Bronchial epithelial cell (primary cell): ENCODE measurements at regions not wholly inside any gene's neighbourhood (a gene's known extent, or its start where the extent isn't known, plus 50 kb on each side); places are given as distances from the start of the nearest gene placed in this dataset.
A peak's percentile ranks its signal among the peaks of the same experiment; 100 is the strongest.

Experiments used
- DNase-seq: peaks from one replicate; pipeline ENCODE4 v3.0.0-alpha.2; 2010; ENCODE audit warnings: low read depth
- FAIRE-seq: peaks from 2 replicates; lab custom pipeline; 2011; peaks lifted over from hg19 to GRCh38; lab: Jason Lieb, UNC
- H3K27me3 ChIP-seq: 2 replicates; pipeline ENCODE4 v1.5.1; 2011; ENCODE audit warnings: low read length; ENCODE audit not compliant: control insufficient read depth, insufficient read depth
- H3K36me3 ChIP-seq: 2 replicates; pipeline ENCODE4 v1.5.1; 2011; ENCODE audit warnings: low read length; ENCODE audit not compliant: control insufficient read depth, insufficient read depth
- H3K4me3 ChIP-seq: 2 replicates; pipeline ENCODE4 v1.5.1; 2011; ENCODE audit warnings: mild to moderate bottlenecking, low read depth, low read length, control low read depth
- CTCF ChIP-seq: IDR thresholded peaks from 2 replicates; pipeline ENCODE4 v1.5.1; 2011; ENCODE audit warnings: mild to moderate bottlenecking, moderate library complexity, low read length, control low read depth, inconsistent platforms; ENCODE audit not compliant: insufficient read depth, severe bottlenecking

- H3K4me3 ChIP-seq: no peak overlapping the region
- H3K27me3 ChIP-seq: no peaks in the 10 kb centered on the region
- DNase-seq (no peak), FAIRE-seq (no peak)
- TF ChIP-seq CTCF: no peak
- H3K36me3 ChIP-seq: no peaks in the 10 kb centered on the region
Measured at GRCh38 chr11:116615211-116615865, 157.4 kb downstream of the BUD13 start.

DNA sequence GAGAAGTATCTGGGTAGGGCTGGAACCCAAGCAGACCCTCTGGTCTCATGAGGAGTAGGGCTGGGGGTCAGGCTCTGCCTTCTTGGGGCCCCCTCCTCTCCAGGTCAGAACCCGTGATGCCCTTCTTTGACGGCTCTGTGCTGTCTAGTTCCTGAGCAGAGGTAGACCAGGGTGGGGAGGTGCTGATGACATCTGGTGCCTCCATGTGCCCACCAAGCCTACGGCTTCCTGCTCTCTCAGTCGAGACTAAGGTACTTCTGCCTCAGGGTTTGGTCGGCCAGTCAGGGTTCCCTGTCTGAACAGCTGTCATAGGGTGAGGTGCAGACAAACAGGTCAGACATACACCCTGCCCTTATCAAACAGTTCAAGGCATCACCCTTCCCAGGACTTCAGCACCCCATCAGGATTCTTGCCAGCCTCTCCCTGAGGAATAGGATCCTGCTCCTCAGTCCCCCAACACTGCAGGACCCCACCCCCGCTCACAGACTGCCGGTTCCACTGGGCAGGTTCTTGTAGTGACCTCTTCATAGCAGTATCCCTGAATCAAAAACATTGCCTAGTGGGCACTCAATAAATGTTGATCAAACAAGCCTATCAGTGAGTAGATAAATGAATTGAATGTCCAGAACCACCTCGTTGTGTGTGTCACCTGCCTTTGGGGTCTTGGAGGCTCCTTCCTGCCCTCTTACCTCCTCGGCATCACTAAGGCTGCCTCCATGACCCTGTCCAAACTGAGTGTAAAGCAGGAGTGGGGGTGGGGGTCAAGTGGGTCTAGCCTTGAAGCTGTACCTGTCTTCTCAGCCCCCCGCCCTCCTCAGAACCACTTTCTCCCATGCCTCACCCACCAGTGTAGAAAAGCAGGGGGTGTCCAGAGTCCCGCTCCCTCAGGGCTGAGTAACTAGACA is 158.2 kb downstream of the BUD13 start:
- H3K4me3 ChIP-seq: no peak overlapping the region
- FAIRE-seq: peak; percentile 90
- no peak for DNase-seq
- H3K27me3 ChIP-seq: no peaks in the 10 kb centered on the region
- TF ChIP-seq CTCF: no peak
- no peaks in the 10 kb centered on the region for H3K36me3 ChIP-seq

GRCh38 chr11:116613206-116613875 is 159.4 kb downstream of the BUD13 start:
- Histone ChIP-seq H3K4me3 (no peak overlapping the region), H3K27me3 (no peaks in the 10 kb centered on the region), H3K36me3 (no peaks in the 10 kb centered on the region)
- FAIRE-seq (no peak), DNase-seq (no peak)
- TF ChIP-seq CTCF: no peak

DNA sequence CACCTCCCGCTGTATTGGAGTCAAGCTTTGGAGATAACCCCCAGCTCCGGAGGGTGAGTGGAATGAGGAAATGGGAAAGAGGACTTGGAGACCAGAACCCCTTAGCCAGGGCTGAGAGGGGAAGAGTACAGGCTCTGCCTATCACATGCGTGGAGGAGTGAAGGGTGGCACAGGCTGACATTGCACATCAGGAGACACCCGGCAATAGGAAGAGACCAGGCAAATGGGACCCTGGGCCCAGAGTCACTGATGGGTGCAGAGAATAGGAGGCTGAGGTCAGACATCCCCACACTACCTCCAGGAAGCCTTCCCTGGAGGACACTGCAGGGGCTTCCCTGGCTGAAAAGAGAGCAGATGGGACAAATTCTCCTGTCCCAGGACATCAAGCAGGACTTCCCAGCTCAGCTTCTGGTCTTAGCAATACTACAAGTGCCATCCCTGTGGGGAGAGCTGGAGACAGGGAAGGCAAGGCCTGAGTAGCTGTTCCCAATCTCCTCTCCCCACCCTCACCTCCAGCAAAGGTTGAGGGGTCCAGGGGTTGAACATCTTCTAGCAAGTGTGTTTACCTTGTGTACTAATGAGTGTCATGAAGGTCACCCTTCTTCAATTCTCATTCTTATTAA is 160.7 kb downstream of the BUD13 start:
- FAIRE-seq: no peak
- H3K4me3 ChIP-seq: no peak overlapping the region
- DNase-seq: no peak
- no peaks in the 10 kb centered on the region for H3K27me3 ChIP-seq
- no peaks in the 10 kb centered on the region for H3K36me3 ChIP-seq
- no peak for TF ChIP-seq CTCF

GRCh38 chr11:116610190-116610589 is 162.6 kb downstream of the BUD13 start:
- Histone ChIP-seq H3K4me3 (no peak overlapping the region), H3K36me3 (no peaks in the 10 kb centered on the region), H3K27me3 (no peaks in the 10 kb centered on the region)
- no peak for TF ChIP-seq CTCF
- FAIRE-seq (no peak), DNase-seq (no peak)
